DOHH2 (cell line): ENCODE measurements at regions not wholly inside any gene's neighbourhood (a gene's known extent, or its start where the extent isn't known, plus 50 kb on each side); places are given as distances from the start of the nearest gene placed in this dataset.

Experiments used
- EZH2phosphoT487 ChIP-seq: fragments of 200-600 bp; sonication (generic); IDR thresholded peaks from 2 replicates; pipeline ENCODE4 v1.6.1; 2017; ENCODE audit warnings: borderline replicate concordance, mild to moderate bottlenecking, antibody characterized with exemption, low read length, moderate library complexity, mixed read lengths
- TF ChIP-seq, protein P1 (sequence below): fragments of 200-600 bp; sonication (generic); IDR thresholded peaks from one replicate; pipeline ENCODE4 v1.5.1; 2014; ENCODE audit warnings: antibody characterized with exemption, mild to moderate bottlenecking, low read depth, low read length; ENCODE audit not compliant: poor library complexity, severe bottlenecking

GRCh38 chr11:110833033-110833484 lies 120.8 kb upstream of the ARHGAP20 start:
- TF ChIP-seq, protein P1, sequence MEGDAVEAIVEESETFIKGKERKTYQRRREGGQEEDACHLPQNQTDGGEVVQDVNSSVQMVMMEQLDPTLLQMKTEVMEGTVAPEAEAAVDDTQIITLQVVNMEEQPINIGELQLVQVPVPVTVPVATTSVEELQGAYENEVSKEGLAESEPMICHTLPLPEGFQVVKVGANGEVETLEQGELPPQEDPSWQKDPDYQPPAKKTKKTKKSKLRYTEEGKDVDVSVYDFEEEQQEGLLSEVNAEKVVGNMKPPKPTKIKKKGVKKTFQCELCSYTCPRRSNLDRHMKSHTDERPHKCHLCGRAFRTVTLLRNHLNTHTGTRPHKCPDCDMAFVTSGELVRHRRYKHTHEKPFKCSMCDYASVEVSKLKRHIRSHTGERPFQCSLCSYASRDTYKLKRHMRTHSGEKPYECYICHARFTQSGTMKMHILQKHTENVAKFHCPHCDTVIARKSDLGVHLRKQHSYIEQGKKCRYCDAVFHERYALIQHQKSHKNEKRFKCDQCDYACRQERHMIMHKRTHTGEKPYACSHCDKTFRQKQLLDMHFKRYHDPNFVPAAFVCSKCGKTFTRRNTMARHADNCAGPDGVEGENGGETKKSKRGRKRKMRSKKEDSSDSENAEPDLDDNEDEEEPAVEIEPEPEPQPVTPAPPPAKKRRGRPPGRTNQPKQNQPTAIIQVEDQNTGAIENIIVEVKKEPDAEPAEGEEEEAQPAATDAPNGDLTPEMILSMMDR, result no peak
- TF ChIP-seq EZH2phosphoT487, result no peak
